Motor neuron (in vitro differentiated cells): ENCODE measurements at regions not wholly inside any gene's neighbourhood (a gene's known extent, or its start where the extent isn't known, plus 50 kb on each side); places are given as distances from the start of the nearest gene placed in this dataset.
A peak's percentile ranks its signal among the peaks of the same experiment; 100 is the strongest.
"Not testable (repeated sequence)": the region's sequence is repeated elsewhere in the genome, so short reads cannot be mapped to it uniquely, and the experiment has no call there.

Experiments used
- ATAC-seq, 8 experiments: fragments of 200-7000 bp; cut with Tn5 transposase; replicated peaks in 6 of 8; 2 replicates each; pipeline ENCODE4 v1.8.0; 2021; ENCODE audit warnings: mild to moderate bottlenecking in 8 of 8, moderate library complexity in 8 of 8
- H3K27ac ChIP-seq, 2 donors: fragments of 250-450 bp; sonication (Bioruptor Pico); 2 replicates each; pipeline ENCODE4 v1.9.0; 2021; ENCODE audit warnings: antibody characterized with exemption in 2 of 2, mild to moderate bottlenecking in 2 of 2, moderate library complexity in 1 of 2
- H3K4me1 ChIP-seq, 2 donors: fragments of 250-450 bp; sonication (Bioruptor Pico); replicated peaks in 1 of 2; 2 replicates each; pipeline ENCODE4 v1.6.1; 2021; ENCODE audit warnings: antibody characterized with exemption in 2 of 2, mild to moderate bottlenecking in 2 of 2, moderate library complexity in 1 of 2
- H3K4me3 ChIP-seq, 5 donors: fragments of 250-450 bp; sonication (Bioruptor Pico); 2 replicates each; pipeline ENCODE4 v1.9.0; 2021; ENCODE audit warnings: antibody characterized with exemption in 5 of 5, mild to moderate bottlenecking in 5 of 5, moderate library complexity in 4 of 5
- WGBS, 10 experiments: fragments of 450-650 bp; shearing (Covaris generic); methylation state at CpG; one replicate each; pipeline ENCODE4 v1.0.0; 2022; 5-methylcytosine and 5-hydroxymethylcytosine counted together
- in situ Hi-C, 9 experiments: fragments of 400-800 bp; cut with MboI; loops; one replicate each; pipeline ENCODE4 v1.15.0; 2021; ENCODE audit warnings: low sequenced_read_pairs in 9 of 9, low pct_unique_long_range_greater_than_20kb in 2 of 9; ENCODE audit not compliant: unreplicated experiment in 9 of 9

DNA sequence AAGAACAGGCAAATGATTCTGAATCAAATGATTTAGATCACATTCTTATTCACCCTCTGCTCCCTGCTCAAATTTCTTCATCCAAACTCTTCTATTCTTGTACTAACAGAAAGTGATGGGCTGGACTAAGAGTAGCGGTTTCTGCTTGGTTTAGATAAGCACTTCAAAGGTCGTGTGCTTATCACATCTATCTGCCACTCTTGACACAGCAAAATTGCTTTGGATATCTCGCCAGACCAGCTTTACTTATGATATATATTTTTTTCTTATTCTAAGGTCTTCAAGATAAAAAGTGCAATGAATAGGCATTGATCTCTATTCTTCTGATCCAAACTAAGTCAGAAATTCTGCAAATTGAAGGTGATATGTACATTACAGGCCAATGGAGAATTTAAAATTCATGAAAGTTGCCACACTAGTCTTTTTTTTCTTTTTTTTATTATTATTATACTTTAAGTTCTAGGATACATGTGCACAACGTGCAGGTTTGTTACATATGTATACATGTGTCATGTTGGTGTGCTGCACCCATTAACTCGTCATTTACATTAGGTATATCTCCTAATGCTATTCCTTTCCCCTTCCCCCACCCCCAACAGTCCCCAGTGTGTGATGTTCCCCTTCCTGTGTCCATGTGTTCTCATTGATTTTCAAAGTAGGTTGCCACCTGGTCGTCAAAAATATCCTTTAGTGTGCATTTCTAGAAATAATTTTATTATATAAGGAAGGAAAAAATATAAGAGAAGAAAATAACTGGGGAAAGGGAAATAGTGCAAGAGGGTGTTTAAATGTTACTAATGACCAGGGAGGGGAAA, 1941.0 kb upstream of the RAG2 start:
- in situ Hi-C loops = no loop called here
- H3K4me3 ChIP-seq = no peak overlapping the region
- H3K4me1 ChIP-seq = peaks cover 0 to 3% of the 10 kb centered on the region in 2 donors
- no peak for ATAC-seq
- WGBS, 10 experiments = 0 to 100% (median 41%) methylated on average over 1 to 4 of the region's 6 CpGs
- no peak overlapping the region for H3K27ac ChIP-seq

GRCh38 chr11:38530226-38530625, 1932.2 kb upstream of the RAG2 start:
- in situ Hi-C loops = no loop called here
- ATAC-seq = no peak
- 0 to 92% (median 3%) methylated on average over 1 to 2 of the region's 2 CpGs; no CpG with 5 or more reads in 4 of the 10 experiments for WGBS, 10 experiments

GRCh38 chr11:38524945-38525344, 1926.9 kb upstream of the RAG2 start:
- ATAC-seq = no peak
- Histone ChIP-seq H3K27ac (no peak overlapping the region), H3K4me3 (no peak overlapping the region), H3K4me1 (no peaks in the 10 kb centered on the region)
- in situ Hi-C loops = no loop called here
- WGBS, 10 experiments = 0 to 100% (median 30%) methylated on average over 1 of the region's 1 CpG

More at GRCh38 chr11:38530226-38530625, 1932.2 kb upstream of the RAG2 start:
- H3K27ac ChIP-seq = no peak overlapping the region
- H3K4me1 ChIP-seq = no peaks in the 10 kb centered on the region
- H3K4me3 ChIP-seq = no peak overlapping the region

DNA sequence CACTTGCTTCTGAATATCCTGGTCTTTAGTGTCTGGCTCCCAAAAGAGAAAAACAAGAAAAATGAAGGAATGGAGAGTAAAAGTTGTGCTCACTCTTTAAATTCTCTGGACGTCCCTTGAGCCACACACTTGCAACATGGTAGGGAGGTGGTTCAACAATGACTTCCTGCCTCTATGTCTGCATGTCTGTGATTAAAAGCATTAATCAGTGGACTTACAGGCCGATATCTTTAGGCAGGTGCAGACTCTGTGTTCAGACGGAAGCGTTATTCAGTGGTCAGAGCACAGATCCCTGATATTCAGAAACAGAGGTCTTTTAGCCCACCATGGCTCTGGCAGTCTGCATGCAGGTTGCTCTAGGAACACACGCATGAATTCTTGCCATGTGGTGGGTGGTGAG, 1920.0 kb upstream of the RAG2 start:
- Histone ChIP-seq H3K27ac (no peak overlapping the region), H3K4me3 (no peak overlapping the region), H3K4me1 (no peaks in the 10 kb centered on the region)
- no peak for ATAC-seq
- in situ Hi-C loops = no loop called here
- WGBS, 10 experiments = 0 to 84% (median 45%) methylated on average over 1 to 5 of the region's 5 CpGs; no CpG with 5 or more reads in 2 of the 10 experiments

GRCh38 chr11:38512830-38513229, 1914.8 kb upstream of the RAG2 start:
- H3K4me3 ChIP-seq, H3K4me1 ChIP-seq, H3K27ac ChIP-seq, in situ Hi-C loops, ATAC-seq: not testable (repeated sequence)
- WGBS, 10 experiments = 0 to 80% (median 73%) methylated on average over 1 to 3 of the region's 3 CpGs; no CpG with 5 or more reads in 5 of the 10 experiments

DNA sequence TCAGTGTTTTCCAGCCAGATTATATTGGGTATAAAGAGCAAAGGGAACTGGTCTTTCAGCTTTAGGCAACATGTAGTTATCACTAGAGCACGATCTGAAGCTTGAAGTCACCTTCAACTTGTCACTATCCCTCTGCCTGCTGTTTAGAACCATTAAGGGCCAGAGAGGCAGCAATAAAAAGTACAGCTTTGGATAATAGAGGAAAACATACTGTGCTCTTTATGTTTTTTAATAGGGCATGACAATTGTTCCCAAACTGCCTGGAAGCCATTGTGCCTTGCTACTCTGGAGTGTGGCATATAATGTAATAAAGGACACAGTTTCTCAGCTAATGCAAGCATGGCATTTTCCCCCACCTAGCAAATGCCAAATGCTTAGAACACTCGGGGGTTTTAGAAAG, 1912.0 kb upstream of the RAG2 start:
- WGBS, 10 experiments = 0 to 60% (median 25%) methylated on average over 1 to 2 of the region's 2 CpGs; no CpG with 5 or more reads in 3 of the 10 experiments
- H3K4me3 ChIP-seq = no peak overlapping the region
- H3K27ac ChIP-seq = no peak overlapping the region
- in situ Hi-C loops = no loop called here
- H3K4me1 ChIP-seq = no peaks in the 10 kb centered on the region
- no peak for ATAC-seq

- WGBS, 10 experiments = 62 to 97% (median 95%) methylated on average over 2 to 12 of the region's 14 CpGs; no CpG with 5 or more reads in 7 of the 10 experiments
- in situ Hi-C loops = no loop called here
- no peak overlapping the region for H3K27ac ChIP-seq
- H3K4me3 ChIP-seq = no peak overlapping the region
- no peaks in the 10 kb centered on the region for H3K4me1 ChIP-seq
- no peak for ATAC-seq
These were observed 1905.8 kb upstream of the RAG2 start for GRCh38 chr11:38503876-38504275.

DNA sequence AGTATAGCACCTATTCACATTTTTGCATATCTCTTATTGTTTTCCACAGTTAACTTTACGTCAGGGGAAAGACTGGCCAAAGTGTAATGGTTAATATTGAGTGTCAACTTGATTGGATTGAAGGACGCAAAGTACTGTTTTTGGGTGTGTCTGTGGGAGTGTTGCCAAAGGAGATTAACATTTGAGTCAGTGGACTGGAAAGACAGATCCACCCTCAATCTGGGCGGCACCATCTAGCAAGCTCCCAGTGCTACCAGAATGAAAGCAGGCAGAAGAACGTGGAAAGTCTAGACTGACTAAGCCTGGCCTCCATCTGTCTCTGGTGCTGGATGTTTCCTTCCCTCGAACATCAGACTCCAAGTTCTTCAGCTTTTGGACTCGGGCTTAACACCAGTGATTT, 1900.7 kb upstream of the RAG2 start:
- WGBS, 10 experiments = 0 to 100% (median 40%) methylated on average over 1 to 6 of the region's 6 CpGs
- in situ Hi-C loops = no loop called here
- no peaks in the 10 kb centered on the region for H3K4me1 ChIP-seq
- H3K4me3 ChIP-seq = no peak overlapping the region
- peak in 3 of 8 experiments; percentile 45 to 88 (median 86) for ATAC-seq
- H3K27ac ChIP-seq = no peak overlapping the region

DNA sequence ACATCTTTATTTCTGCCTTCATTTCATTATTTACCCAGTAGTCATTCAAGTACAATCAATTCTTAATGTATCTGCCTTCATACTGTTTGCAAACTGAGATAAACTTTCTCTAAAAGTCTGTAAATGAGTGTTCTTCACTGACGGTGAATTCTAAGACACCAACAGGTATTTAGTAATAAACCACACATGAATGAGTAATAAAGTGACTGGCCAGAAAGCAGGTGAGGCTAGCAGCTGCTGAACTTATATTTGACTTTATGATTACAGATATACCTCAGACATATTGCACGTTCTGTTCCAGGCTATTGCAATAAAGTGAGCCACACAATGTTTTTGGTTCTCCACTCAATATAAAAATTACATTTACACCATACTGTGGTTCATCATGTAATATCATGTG, 1894.0 kb upstream of the RAG2 start:
- H3K4me1 ChIP-seq = no peaks in the 10 kb centered on the region
- no peak for ATAC-seq
- in situ Hi-C loops = no loop called here
- WGBS, 10 experiments = 27 to 94% (median 68%) methylated on average over 2 of the region's 2 CpGs; no CpG with 5 or more reads in 4 of the 10 experiments
- H3K4me3 ChIP-seq = no peak overlapping the region
- H3K27ac ChIP-seq = no peak overlapping the region

- in situ Hi-C loops = no loop called here
- Histone ChIP-seq H3K4me3 (no peak overlapping the region), H3K27ac (no peak overlapping the region), H3K4me1 (no peaks in the 10 kb centered on the region)
- ATAC-seq = no peak
- 0 to 100% (median 87%) methylated on average over 1 to 6 of the region's 12 CpGs; no CpG with 5 or more reads in 4 of the 10 experiments for WGBS, 10 experiments
These were observed 1883.4 kb upstream of the RAG2 start for GRCh38 chr11:38481391-38481790.

GRCh38 chr11:38476808-38477575, 1879.0 kb upstream of the RAG2 start:
- in situ Hi-C loops = no loop called here
- no peak for ATAC-seq
- Histone ChIP-seq H3K27ac (no peak overlapping the region), H3K4me1 (no peaks in the 10 kb centered on the region), H3K4me3 (no peak overlapping the region)
- 0 to 96% (median 35%) methylated on average over 2 to 3 of the region's 3 CpGs; no CpG with 5 or more reads in 1 of the 10 experiments for WGBS, 10 experiments

DNA sequence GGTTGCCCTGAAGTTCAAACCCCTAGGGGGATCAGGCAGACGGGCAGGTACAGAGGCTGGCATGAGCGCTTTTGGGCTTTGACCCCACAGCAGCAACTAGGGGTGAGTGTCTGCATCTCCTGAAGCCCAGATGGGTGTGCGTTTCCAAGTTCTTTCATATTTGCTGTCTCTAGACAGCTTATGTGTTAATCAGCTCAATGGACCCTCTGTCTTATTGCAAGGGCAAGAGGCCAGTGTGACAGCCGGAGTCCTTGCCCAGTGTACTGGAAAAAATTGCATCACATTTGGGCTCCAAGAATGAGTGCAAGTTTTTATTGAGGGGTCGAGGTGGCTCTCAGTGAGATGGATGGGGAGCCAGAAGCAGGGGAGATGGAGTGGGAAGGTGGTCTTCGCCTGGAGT, 1863.7 kb upstream of the RAG2 start:
- no peaks in the 10 kb centered on the region for H3K4me1 ChIP-seq
- H3K4me3 ChIP-seq = no peak overlapping the region
- no peak for ATAC-seq
- in situ Hi-C loops = no loop called here
- WGBS, 10 experiments = 0 to 92% (median 82%) methylated on average over 1 to 5 of the region's 6 CpGs; no CpG with 5 or more reads in 5 of the 10 experiments
- no peak overlapping the region for H3K27ac ChIP-seq

- in situ Hi-C loops = no loop called here
- Histone ChIP-seq H3K27ac (no peak overlapping the region), H3K4me1 (no peaks in the 10 kb centered on the region), H3K4me3 (no peak overlapping the region)
- ATAC-seq = peak in 4 of 8 experiments; percentile 41 to 77 (median 68)
- WGBS, 10 experiments = 0 to 100% (median 40%) methylated on average over 1 to 2 of the region's 2 CpGs
These were observed 1862.9 kb upstream of the RAG2 start for GRCh38 chr11:38460896-38461295.
